H4 (cell line): ENCODE measurements at regions not wholly inside any gene's neighbourhood (a gene's known extent, or its start where the extent isn't known, plus 50 kb on each side); places are given as distances from the start of the nearest gene placed in this dataset.

Experiments
- DNase-seq: peaks from one replicate; pipeline ENCODE4 v3.0.0-alpha.2; 2015; ENCODE audit warnings: low spot score

GRCh38 chr2:172153156-172153555 lies 50.5 kb upstream of the DLX2 start:
- DNase-seq = no peak

- no peak for DNase-seq
These were observed 51.1 kb upstream of the DLX2 start for GRCh38 chr2:172153757-172154156.

- no peak for DNase-seq
These were observed 53.1 kb upstream of the DLX2 start for GRCh38 chr2:172155752-172156151.

- DNase-seq = no peak
These were observed 58.1 kb upstream of the DLX2 start for GRCh38 chr2:172160839-172161238.

GRCh38 chr2:172162225-172162733 lies 59.6 kb upstream of the DLX2 start:
- DNase-seq = no peak

GRCh38 chr2:172162739-172163336 lies 60.1 kb upstream of the DLX2 start:
- DNase-seq = no peak

GRCh38 chr2:172168917-172169346 lies 66.2 kb upstream of the DLX2 start:
- no peak for DNase-seq

- DNase-seq = no peak
These were observed 66.9 kb upstream of the DLX2 start for GRCh38 chr2:172169611-172170010.

GRCh38 chr2:172172513-172173173 lies 69.9 kb upstream of the DLX2 start:
- DNase-seq = peak; percentile 35

- DNase-seq = no peak
These were observed 70.5 kb upstream of the DLX2 start for GRCh38 chr2:172173174-172173706.

GRCh38 chr2:172177581-172177980 lies 74.9 kb upstream of the DLX2 start:
- no peak for DNase-seq

GRCh38 chr2:172177996-172178395 lies 75.3 kb upstream of the DLX2 start:
- peak; percentile 31 for DNase-seq

GRCh38 chr2:172179045-172179701 lies 76.5 kb upstream of the DLX2 start:
- peak; percentile 61 for DNase-seq

GRCh38 chr2:172181840-172182239 lies 79.1 kb upstream of the DLX2 start:
- DNase-seq = peak; percentile 15

- no peak for DNase-seq
These were observed 79.9 kb upstream of the DLX2 start for GRCh38 chr2:172182624-172183023.

- no peak for DNase-seq
These were observed 90.8 kb upstream of the DLX2 start for GRCh38 chr2:172193331-172194089.

- no peak for DNase-seq
These were observed 93.2 kb upstream of the DLX2 start for GRCh38 chr2:172195836-172196376.

GRCh38 chr2:172196768-172197431 lies 94.2 kb upstream of the DLX2 start:
- DNase-seq = peak; percentile 58

GRCh38 chr2:172198361-172198760 lies 95.7 kb upstream of the DLX2 start:
- no peak for DNase-seq

GRCh38 chr2:172198908-172199307 lies 96.2 kb upstream of the DLX2 start:
- no peak for DNase-seq

- DNase-seq = no peak
These were observed 97.9 kb upstream of the DLX2 start for GRCh38 chr2:172200495-172201085.
